SJSA1 (cell line): ENCODE measurements at regions not wholly inside any gene's neighbourhood (a gene's known extent, or its start where the extent isn't known, plus 50 kb on each side); places are given as distances from the start of the nearest gene placed in this dataset.

ENCODE experiments used
- DNase-seq, 2 experiments: peaks; one replicate each; pipeline ENCODE4 v3.0.0-alpha.2; 2015 to 2020; ENCODE audit warnings: low spot score in 2 of 2, low read depth in 1 of 2
- H3K27ac ChIP-seq: fragments of 250-450 bp; sonication (Bioruptor Pico); 2 replicates; pipeline ENCODE4 v1.5.1; 2020; ENCODE audit warnings: mild to moderate bottlenecking, moderate library complexity
- H3K27me3 ChIP-seq: fragments of 250-450 bp; sonication (Bioruptor Pico); replicated peaks from 2 replicates; pipeline ENCODE4 v1.5.1; 2020; ENCODE audit warnings: mild to moderate bottlenecking, moderate library complexity
- H3K36me3 ChIP-seq: fragments of 250-450 bp; sonication (Bioruptor Pico); 2 replicates; pipeline ENCODE4 v1.5.1; 2020; ENCODE audit warnings: mild to moderate bottlenecking
- H3K4me1 ChIP-seq: fragments of 250-450 bp; sonication (Bioruptor Pico); replicated peaks from 2 replicates; pipeline ENCODE4 v1.6.1; 2021; ENCODE audit warnings: mild to moderate bottlenecking
- H3K4me3 ChIP-seq: fragments of 250-450 bp; sonication (Bioruptor Pico); 2 replicates; pipeline ENCODE4 v1.5.1; 2020; ENCODE audit warnings: mild to moderate bottlenecking
- H3K9me3 ChIP-seq: fragments of 250-450 bp; sonication (Bioruptor Pico); replicated peaks from 2 replicates; pipeline ENCODE4 v1.5.1; 2020; ENCODE audit warnings: mild to moderate bottlenecking

GRCh38 chr10:34869135-34869836 is 54.2 kb upstream of the PARD3 start:
- H3K9me3 ChIP-seq, result no peaks in the 10 kb centered on the region
- no peak for DNase-seq
- no peak overlapping the region for H3K4me3 ChIP-seq
- no peaks in the 10 kb centered on the region for H3K36me3 ChIP-seq
- 0 out of 2 replicates have a peak, but pooled peaks cover 4% of the 10 kb centered on the region for H3K27me3 ChIP-seq
- no peak overlapping the region for H3K27ac ChIP-seq
- no peaks in the 10 kb centered on the region for H3K4me1 ChIP-seq

DNA sequence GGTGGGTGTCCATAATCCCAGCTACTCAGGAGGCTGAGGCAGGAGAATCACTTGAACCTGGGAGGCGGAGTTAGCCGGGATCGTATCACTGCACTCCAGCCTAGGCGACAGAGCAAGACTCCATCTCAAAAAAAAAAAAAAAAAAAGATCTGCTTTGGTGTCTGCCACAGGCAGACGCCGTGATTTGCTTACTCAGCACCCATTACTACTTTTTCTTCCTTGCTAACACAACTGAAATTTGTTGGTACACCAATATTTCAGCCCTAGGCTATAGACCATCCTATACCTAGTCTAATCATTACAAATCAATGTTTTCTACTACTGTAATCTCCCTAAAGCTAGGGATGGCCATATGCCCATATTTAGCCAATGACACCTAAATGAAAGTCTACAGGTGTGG is 53.5 kb upstream of the PARD3 start:
- no peaks in the 10 kb centered on the region for H3K36me3 ChIP-seq
- no peaks in the 10 kb centered on the region for H3K9me3 ChIP-seq
- 0 out of 2 replicates have a peak, but pooled peaks cover 4% of the 10 kb centered on the region for H3K27me3 ChIP-seq
- no peak overlapping the region for H3K4me3 ChIP-seq
- no peaks in the 10 kb centered on the region for H3K4me1 ChIP-seq
- H3K27ac ChIP-seq, result no peak overlapping the region
- no peak for DNase-seq

DNA sequence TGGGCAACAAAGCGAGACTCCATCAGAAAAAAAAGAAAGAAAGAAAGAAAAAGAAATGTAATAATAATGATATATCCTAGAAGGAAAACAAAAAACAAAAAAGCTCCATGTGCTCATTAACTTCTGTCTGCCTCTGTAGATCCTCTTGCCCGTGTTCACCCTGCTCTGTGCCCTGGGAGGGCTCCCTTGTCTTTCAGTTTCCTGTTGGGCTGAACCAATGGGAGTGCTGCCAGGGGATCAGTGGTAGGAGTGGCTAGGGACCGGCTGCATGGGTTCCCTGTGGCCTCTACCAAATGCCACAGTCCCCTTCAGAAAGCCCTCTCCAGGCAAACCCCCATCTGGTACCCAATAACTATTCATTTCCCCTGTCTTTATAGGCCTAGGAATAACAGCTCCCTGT is 51.8 kb upstream of the PARD3 start:
- no peak overlapping the region for H3K4me3 ChIP-seq
- H3K27me3 ChIP-seq, result no peaks in the 10 kb centered on the region
- no peak overlapping the region for H3K27ac ChIP-seq
- no peaks in the 10 kb centered on the region for H3K36me3 ChIP-seq
- no peaks in the 10 kb centered on the region for H3K4me1 ChIP-seq
- H3K9me3 ChIP-seq, result no peaks in the 10 kb centered on the region
- DNase-seq, result no peak
